Renal cortex interstitium (tissue), 11 donors: ENCODE measurements at regions not wholly inside any gene's neighbourhood (a gene's known extent, or its start where the extent isn't known, plus 50 kb on each side); places are given as distances from the start of the nearest gene placed in this dataset.

Source experiments
- DNase-seq, 11 donors: peaks; one replicate each; pipeline ENCODE4 v3.0.0-alpha.2; 2013; ENCODE audit warnings: low read depth in 9 of 11, low spot score in 4 of 11; ENCODE audit errors: extremely low read depth in 1 of 11

DNA sequence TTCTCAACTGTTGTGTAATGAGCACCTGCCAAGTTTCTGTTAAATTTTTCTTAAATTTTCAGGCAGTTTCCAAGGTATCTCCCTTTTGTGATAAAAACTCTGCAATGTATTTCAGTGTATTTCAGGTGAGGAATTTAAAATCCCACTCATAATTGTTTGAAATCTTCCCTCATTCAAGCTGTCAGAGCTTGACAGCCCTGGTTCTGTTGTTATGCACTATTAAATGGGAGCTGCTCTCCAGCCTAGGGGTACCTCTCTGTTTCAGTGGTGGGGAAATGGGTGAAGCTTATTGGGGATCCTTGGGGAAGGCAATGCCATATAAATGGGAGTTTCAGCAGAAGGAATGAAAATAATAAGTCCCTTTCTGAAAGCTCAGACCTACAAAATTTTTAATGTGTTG lies 178.0 kb upstream of the TMCO5A start:
- no peak for DNase-seq

DNA sequence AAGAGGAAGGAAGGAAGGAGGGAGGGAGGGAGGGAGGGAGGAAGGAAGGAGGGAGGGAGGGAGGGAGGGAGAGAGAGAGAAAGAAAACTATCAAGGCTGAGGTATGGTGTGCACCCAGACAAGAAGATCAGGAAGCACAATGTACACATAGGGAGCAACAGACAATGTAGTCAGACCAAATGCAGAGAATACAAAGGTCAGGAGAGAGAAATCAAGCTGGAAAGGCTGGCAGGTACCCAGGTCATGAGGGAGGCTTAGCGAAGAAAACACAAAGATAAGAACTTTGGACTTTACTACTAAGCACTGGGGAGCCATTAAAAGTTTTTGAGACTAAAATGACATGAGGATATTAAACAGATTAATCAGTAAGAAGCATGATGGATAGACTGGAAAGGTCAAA lies 176.0 kb upstream of the TMCO5A start:
- no peak for DNase-seq

DNA sequence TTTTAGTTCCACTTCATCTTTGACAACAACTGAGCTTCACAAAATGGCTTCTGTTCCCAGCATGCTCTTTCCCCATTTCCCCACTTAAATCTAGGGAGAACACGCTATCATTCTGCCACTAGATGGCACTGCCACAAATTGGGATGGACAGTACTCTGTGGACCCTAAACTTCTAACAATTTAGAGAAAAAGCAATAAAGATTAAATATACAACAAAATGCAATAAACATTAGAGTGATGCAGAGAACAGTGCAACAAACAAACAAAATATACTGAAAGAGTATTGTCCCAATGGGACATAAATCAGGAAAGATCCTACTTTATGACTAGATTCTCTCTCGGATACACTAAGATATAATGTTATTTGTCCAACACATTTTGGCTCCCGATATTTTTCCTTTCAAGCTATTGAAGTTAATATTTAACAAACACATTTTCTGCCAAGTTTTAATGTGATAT lies 169.7 kb upstream of the TMCO5A start:
- peak in 7 of 11 donors; percentile 9 to 45 (median 18) for DNase-seq

DNA sequence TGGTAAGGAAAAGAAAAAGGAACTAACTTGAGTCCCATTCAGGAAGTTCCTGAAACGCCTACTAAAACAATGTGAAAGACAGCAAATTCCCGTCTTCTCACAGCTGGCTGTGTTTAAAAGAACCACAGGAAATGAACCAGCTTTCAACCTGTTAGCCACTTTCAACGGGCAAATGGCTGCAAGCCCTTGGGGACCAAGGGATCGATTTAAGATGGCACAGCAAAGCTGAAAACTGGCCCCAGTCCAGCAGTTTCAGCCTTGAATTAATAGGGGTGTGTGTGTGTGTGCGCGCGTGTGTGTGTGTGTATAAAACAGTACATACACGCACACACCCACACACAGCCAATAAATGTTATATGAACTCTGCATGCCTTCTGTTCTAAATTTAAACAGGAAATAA lies 168.7 kb upstream of the TMCO5A start:
- DNase-seq: no peak

DNA sequence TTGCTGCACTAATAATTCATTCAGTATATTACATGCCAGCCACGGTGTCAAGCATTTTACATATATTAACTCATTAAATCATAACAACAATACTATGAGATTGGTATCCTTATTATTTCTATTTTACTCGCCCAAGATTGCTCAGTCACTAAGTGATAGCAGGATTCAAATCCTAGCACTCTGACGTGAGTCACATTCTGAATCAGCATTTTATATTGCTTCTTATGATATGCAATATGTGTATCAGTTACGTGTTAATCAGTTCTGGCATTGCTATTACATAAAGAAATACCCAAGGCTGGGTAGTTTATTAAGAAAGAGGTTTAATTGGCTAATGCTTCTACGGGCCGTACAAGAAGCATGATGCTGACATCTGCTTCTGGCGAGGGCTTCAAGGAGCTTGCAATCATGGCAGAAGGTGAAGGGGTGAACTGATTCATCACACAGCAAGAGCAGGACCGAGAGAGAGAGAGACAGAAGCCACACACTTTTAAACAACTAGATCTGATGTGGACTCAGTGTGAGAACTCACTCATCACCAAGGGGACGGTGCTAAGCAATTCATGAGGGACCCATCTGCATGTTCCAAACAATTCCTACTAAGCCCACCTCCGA lies 166.5 kb upstream of the TMCO5A start:
- no peak for DNase-seq

DNA sequence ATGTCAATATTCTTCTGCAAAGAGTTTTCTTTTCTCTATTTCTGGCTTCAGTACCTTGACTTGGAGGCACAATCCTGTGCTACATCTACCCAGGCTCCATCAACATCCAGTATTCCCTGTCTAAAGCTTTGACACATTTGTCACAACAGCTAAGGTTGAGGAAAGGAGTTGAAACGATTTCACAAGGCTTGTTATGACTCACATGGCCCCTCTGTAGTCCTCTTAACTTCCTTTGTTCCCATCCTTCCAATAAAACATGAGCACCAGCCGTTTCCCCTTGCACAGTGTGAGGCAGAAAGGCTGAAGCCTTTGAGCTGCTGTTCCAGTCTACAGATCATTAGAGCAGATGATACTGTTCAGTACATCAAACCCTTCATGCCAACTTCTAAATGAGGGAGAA lies 163.0 kb upstream of the TMCO5A start:
- DNase-seq: no peak

DNA sequence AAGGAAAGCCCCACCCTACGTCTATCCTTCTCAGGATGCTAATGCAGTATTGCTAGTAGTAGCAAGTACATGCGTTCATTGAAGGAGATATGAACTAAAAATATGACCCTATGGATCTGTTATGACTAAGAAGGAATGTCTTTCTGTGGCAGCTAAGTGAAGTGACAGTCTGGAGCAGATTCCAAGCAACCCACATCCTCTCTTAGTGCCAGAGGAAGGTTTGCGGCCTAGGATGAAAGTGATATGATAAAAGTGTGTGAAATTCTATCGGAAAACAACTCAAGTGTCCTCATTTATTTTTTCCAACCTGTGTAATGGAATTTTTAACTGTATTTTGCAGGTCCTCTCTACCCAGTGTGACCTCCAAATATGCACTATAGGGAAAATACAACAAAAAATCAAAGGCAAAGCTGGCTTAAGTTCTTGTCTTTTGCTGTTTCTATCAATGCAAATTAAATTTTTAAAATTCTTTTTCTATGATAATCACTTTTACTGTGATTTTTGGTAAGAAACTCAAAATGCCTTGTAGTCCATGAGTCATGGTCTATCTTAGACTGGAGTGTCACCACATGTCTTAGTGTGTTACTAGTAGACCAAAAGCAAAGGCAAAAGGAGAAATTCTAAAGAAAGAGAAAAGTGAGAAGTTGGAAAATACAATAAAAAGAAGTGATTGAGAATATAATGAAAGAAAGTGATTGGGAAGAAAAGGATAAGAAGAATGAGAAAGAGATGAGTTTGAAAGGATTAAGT lies 161.2 kb upstream of the TMCO5A start:
- DNase-seq: no peak

DNA sequence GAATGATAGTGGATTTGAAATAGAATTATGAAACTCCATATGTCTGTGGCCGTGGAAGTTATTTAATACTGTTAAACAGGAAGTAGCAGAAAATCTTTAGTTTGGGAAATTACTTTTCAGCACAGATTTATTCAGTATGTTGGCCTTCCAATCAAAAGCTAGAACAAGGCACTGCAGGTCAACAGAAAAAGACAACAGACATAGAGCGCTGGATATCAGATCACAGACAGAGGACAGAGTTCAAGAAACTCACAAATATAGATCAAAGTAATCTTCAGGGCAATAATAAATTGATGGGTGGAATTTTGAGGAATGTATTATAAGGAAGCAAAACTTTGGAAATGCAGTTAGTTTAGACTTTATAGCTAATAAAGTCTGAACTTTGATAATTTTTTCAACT lies 159.5 kb upstream of the TMCO5A start:
- no peak for DNase-seq

DNA sequence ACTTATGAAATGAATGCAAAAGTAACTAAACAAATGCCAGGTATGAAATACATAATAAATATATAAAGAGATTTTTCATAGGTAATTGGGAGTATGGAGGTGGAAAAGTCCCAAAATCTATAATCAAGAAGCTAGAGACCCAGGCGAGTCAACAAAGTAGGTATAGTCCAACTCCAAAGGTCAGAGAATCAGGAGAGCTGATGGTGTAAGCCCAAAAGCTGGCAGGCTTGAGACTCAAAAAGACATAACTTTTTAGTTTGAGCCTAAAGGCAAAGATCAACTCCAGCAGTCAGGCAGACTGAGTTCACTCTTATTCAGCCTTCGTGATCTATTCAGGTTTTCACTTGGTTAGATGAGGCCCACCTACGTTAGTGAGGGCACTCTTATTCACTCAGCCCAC lies 157.4 kb upstream of the TMCO5A start:
- DNase-seq: no peak

DNA sequence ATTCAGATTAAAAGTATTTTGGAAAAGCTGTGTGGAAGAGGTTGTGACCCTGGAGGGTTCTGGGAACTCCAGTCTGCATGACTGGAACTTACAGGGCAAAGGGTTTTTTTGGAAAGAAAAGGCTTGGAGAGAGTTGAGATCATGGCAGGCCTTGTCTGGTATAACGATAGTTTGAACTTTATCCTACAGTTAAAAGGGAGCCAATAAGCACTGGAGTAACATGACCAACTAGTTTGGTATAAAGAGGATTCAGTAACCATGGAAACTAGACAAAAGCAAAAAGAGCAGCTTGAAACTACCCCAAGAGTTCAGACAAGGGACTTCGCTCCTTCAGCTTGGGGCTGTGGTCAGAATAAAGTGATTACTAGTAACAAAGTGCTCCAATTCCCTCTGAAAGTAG lies 151.2 kb upstream of the TMCO5A start:
- no peak for DNase-seq

DNA sequence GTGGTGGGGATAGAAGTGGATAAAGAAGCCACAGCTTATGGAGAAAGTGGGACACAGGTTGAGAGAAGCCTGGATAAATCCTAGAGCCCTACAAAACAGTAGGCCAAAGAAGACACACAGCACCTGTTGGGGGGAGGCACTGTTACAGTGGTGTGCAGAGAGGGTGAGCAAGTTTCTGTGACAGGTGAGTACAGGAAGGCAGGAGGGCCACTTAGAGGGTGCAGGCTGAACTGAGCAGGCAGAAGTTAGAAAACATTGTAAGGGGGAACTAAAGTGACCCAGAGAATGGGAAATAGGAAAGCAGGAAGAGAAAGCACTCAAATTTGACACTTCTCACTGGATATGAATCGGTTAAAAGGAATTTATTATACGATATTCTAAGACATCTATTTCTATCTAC lies 146.1 kb upstream of the TMCO5A start:
- DNase-seq: no peak

DNA sequence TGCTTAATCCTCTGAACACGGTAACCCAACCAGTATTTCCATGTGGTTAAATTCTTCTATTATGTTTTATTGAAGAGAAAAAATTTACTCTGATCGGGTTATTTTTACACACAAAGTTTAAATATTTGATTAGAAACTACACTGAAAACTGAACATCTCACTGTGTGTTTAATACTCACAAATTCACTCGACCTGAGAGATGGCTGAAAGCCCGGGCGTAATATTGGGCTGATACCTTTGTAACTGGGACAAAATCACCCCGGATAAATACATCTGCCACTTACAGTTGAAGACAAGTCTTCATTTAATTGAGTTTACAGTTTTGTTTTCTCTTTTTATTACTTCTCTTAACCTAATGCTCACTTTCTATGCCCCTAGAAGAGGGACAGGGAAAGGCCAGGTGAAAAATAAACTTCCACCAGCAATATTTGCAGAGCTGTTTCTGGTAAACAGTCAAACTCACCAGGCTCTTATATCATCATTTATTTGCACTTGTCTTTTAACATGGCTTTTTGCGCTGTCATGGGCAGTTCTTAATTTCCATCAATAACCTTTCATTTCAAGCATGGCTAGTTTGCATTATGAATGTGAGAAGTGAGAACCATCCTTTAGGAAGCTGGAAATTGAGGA lies 145.6 kb upstream of the TMCO5A start:
- no peak for DNase-seq

DNA sequence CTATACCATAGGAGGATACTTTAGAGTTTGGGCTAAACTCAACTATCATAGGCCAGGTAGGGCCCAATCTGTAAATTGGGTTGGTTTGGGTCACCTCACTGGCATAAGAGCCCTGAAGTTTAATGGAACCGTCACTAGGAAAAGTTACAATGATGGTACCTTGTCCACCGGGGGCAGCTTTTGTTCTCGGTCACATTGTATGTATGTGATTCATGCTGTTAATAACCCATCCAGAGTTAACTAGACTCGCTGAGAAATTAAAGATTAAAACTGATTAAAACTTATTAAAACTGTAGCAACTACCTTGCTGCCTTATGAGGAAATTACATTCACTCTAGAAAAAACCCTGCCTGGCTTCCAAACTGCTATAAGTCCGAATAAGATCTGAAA lies 145.0 kb upstream of the TMCO5A start:
- DNase-seq: no peak

DNA sequence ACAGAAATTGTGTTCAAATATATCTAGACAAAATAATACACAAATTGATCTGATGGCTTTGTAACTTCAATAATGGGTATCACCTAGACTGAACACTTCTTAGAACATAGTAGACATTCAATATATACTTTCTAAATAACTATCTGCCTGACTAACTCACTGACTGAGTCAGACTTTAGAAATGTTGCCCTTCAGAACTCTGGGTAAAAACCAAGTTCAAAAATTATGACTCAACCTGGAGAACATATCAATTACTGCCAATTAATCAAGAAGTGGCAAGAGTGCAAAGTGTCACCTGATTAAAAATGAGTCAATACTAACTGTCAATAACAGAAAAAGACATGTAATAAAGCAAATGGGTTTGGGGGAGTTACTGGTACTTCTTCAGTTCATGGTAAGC lies 144.6 kb upstream of the TMCO5A start:
- no peak for DNase-seq

DNA sequence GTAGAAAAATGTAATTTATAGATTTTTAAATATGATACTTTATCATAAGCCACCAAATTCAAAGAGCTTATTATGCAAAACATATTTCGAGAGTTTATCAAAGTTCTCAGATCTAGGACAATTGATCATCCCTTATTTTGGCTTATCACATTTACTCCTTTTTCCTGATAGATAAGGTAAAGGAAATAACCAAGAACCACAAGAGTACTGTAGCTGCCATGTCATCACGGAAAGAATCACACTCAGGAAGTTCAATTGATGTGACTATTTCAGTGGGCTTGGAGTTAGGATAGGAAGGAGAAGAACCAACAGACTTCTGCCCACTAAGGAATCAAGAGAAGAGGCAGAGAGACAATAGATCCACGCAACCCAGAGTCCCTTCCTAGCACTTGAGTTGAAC lies 142.7 kb upstream of the TMCO5A start:
- DNase-seq: no peak

DNA sequence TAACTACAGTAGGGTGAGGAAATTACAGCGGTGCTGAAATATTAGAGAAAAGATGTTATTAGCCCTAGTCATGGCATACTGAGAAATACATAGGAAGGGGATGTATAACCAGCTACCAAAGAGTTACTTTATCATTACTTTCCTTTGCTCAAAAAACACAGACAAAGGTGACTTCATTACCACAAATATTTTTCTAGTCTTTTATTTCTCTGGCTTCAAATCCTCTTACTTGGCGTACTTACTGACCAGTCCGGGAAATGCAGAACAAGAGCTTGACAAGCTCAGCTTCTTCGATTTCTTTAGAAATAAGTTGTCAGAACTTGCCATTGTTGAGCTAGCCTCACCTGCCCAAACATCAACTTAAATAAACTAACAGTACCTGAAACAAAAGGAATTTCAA lies 142.1 kb upstream of the TMCO5A start:
- no peak for DNase-seq

DNA sequence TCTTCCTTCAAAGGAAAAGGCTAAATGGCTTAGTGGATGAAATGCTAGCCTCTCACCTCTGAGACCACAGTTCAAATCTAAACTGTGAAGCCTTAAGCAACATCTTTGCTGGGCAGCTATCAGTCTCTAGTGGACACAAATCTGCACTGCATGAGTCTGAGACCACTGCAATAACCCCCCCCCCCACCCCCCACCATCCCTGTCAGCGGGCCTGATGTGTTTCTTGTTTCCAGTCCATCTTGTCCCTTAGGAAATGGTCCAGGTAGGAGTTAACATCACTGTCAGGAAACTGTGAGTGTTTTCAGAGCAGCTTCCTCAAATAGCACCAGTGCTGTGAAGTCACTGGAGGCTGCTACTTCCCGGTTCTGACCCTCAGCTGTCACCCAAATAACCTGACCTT lies 140.6 kb upstream of the TMCO5A start:
- DNase-seq: peak in 1 of 11 donors; percentile 1

DNA sequence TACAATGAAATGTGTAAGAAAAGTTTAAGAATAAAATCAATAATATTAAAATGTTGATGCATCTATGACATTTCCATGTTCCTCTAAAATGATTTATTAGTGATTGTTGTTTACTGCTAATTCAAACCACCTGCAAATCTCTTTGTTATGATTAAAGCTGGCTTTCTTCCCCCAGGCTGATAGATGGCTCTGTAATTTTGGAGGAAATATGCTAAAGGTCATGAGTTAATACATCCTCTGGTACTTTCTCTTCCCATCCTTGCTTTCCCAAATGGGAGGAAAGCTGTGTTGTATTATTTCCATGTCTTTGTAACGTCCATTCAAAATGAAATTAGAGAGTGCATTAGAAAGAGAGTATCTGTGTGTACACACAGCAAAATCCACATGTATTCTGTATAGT lies 139.5 kb upstream of the TMCO5A start:
- DNase-seq: no peak

DNA sequence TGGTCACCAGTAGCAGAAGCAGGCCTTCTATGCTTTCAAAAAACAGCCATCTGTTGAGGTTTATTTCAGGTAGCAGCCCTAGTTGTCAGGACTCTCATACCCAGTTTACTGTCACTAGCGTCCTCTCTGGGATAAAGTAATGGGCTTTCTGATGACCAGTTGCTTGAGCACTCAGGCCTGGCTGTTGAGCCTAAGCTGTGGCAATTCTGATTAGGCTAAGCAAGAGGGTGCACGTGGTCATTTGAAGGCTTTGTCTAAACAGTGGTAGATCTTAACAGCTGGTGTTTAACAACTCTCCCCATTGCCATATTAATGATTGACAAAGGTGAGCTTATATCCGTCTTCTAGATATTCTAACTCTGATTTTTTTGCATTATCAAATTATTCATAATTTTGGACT lies 132.9 kb upstream of the TMCO5A start:
- DNase-seq: no peak

DNA sequence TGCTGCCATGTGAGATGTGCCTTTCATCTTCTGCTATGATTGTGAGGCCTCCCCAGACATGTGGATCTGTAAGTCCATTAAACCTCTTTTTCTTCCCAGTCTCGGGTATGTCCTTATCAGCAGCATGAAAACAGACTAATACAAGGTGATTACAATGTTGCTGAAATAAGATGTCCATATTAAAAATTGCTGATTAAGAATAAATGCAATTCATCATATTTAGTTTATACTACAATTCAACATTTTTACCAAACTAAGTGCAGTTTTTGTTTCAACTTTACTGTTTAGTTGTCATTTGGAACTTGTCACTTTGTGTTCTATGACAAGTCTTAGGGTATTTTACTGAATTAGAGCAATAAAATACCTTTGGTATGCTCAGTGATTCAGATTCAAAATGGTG lies 127.6 kb upstream of the TMCO5A start:
- DNase-seq: no peak

DNA sequence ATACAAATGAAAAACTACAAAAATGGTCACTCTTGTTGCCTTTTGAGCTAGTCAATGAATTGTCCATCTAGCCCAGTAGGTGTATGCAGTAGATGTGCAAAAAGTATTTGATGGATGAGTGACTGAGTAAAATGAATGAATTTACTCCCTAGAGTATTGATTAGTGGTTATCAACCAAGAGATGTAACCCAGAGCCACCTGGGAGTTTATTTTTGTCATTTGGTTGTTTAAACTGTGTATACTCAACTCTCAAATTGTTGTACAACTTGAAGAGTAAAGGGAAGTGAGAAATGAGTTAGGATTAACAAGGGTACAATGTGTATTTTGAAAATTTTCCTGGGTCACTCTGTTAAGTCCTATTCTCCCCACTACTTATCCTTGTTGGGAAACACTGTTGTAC lies 124.1 kb upstream of the TMCO5A start:
- no peak for DNase-seq
